Fibroblast of lung (primary cell): ENCODE measurements at regions not wholly inside any gene's neighbourhood (a gene's known extent, or its start where the extent isn't known, plus 50 kb on each side); places are given as distances from the start of the nearest gene placed in this dataset.

Experiments used
- EZH2 ChIP-seq: IDR thresholded peaks from 2 replicates; pipeline ENCODE4 v1.5.1; 2012; ENCODE audit warnings: low read length, control low read depth, mild to moderate bottlenecking; ENCODE audit errors: missing control alignments
- TF ChIP-seq, protein P1 (sequence below), 2 donors: IDR thresholded peaks in 1 of 2; conservative IDR thresholded peaks in 1 of 2; 1 replicate in 1 of 2; 2 replicates in 1 of 2; pipeline ENCODE4 v1.5.1; 2011 to 2012; ENCODE audit warnings: low read length in 2 of 2, control low read depth in 1 of 2, inconsistent platforms in 1 of 2, low read depth in 1 of 2, mild to moderate bottlenecking in 1 of 2

- TF ChIP-seq EZH2: no peak
- TF ChIP-seq, protein P1, sequence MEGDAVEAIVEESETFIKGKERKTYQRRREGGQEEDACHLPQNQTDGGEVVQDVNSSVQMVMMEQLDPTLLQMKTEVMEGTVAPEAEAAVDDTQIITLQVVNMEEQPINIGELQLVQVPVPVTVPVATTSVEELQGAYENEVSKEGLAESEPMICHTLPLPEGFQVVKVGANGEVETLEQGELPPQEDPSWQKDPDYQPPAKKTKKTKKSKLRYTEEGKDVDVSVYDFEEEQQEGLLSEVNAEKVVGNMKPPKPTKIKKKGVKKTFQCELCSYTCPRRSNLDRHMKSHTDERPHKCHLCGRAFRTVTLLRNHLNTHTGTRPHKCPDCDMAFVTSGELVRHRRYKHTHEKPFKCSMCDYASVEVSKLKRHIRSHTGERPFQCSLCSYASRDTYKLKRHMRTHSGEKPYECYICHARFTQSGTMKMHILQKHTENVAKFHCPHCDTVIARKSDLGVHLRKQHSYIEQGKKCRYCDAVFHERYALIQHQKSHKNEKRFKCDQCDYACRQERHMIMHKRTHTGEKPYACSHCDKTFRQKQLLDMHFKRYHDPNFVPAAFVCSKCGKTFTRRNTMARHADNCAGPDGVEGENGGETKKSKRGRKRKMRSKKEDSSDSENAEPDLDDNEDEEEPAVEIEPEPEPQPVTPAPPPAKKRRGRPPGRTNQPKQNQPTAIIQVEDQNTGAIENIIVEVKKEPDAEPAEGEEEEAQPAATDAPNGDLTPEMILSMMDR (conservative IDR thresholded peaks at IDR 0.05 in 1 of 2, IDR thresholded peaks at IDR 0.05 in 1 of 2; ENCODE audit: low read depth in 1 of 2, low read length in 2 of 2): no peak
These were observed 454.1 kb downstream of the ARHGEF28 start for GRCh38 chr5:74079971-74080556.
